RWPE2 (cell line): ENCODE measurements at regions not wholly inside any gene's neighbourhood (a gene's known extent, or its start where the extent isn't known, plus 50 kb on each side); places are given as distances from the start of the nearest gene placed in this dataset.

Experiments used
- ATAC-seq: fragments of 200-7000 bp; cut with Tn5 transposase; 3 replicates; pipeline ENCODE4 v1.9.1; 2021; ENCODE audit warnings: low read depth
- DNase-seq: peaks from one replicate; pipeline ENCODE4 v3.0.0-alpha.2; 2020; ENCODE audit warnings: low spot score
- H3K27ac ChIP-seq: fragments of 450-650 bp; 2 replicates; pipeline ENCODE4 v1.5.1; 2017; ENCODE audit warnings: mild to moderate bottlenecking; ENCODE audit not compliant: poor library complexity, severe bottlenecking
- H3K27me3 ChIP-seq: fragments of 250-450 bp; sonication (Bioruptor Pico); 2 replicates; pipeline ENCODE4 v1.5.1; 2021; ENCODE audit warnings: mild to moderate bottlenecking, moderate library complexity; ENCODE audit not compliant: insufficient read depth, poor library complexity, severe bottlenecking
- H3K36me3 ChIP-seq: fragments of 250-450 bp; sonication (Bioruptor Pico); 2 replicates; pipeline ENCODE4 v1.5.1; 2020; ENCODE audit warnings: low read depth, mild to moderate bottlenecking, moderate library complexity
- H3K4me1 ChIP-seq: fragments of 250-450 bp; sonication (Bioruptor Pico); 2 replicates; pipeline ENCODE4 v1.5.1; 2021; ENCODE audit warnings: mild to moderate bottlenecking, moderate library complexity; ENCODE audit not compliant: insufficient read depth, poor library complexity, severe bottlenecking
- H3K4me3 ChIP-seq: fragments of 250-450 bp; sonication (Bioruptor Pico); 2 replicates; pipeline ENCODE4 v1.5.1; 2021; ENCODE audit warnings: mild to moderate bottlenecking, moderate library complexity; ENCODE audit not compliant: severe bottlenecking
- H3K9me3 ChIP-seq: fragments of 250-450 bp; sonication (Bioruptor Pico); 2 replicates; pipeline ENCODE4 v1.5.1; 2021; ENCODE audit warnings: mild to moderate bottlenecking, moderate library complexity; ENCODE audit not compliant: severe bottlenecking
- CTCF ChIP-seq: fragments of 450-650 bp; IDR thresholded peaks from one replicate; pipeline ENCODE4 v1.5.1; 2017; ENCODE audit warnings: mild to moderate bottlenecking, moderate library complexity; ENCODE audit not compliant: poor library complexity, severe bottlenecking

GRCh38 chr5:16013334-16014065 lies 166.1 kb downstream of the MARCHF11 start:
- no peak overlapping the region for H3K4me3 ChIP-seq
- TF ChIP-seq CTCF, result no peak
- H3K27ac ChIP-seq, result no peak overlapping the region
- H3K27me3 ChIP-seq, result no peaks in the 10 kb centered on the region
- DNase-seq (no peak), ATAC-seq (no peak)
- H3K9me3 ChIP-seq, result no peaks in the 10 kb centered on the region
- H3K36me3 ChIP-seq, result no peaks in the 10 kb centered on the region
- no peaks in the 10 kb centered on the region for H3K4me1 ChIP-seq

GRCh38 chr5:16009256-16009655 lies 170.3 kb downstream of the MARCHF11 start:
- Histone ChIP-seq H3K4me1 (no peaks in the 10 kb centered on the region), H3K9me3 (no peaks in the 10 kb centered on the region), H3K36me3 (no peaks in the 10 kb centered on the region), H3K4me3 (no peak overlapping the region), H3K27ac (no peak overlapping the region), H3K27me3 (no peaks in the 10 kb centered on the region)
- DNase-seq (no peak), ATAC-seq (no peak)
- no peak for TF ChIP-seq CTCF

GRCh38 chr5:16007750-16008415 lies 171.7 kb downstream of the MARCHF11 start:
- no peak overlapping the region for H3K27ac ChIP-seq
- no peak for ATAC-seq
- no peaks in the 10 kb centered on the region for H3K9me3 ChIP-seq
- no peak for DNase-seq
- H3K4me1 ChIP-seq, result no peaks in the 10 kb centered on the region
- TF ChIP-seq CTCF, result no peak
- no peak overlapping the region for H3K4me3 ChIP-seq
- H3K36me3 ChIP-seq, result no peaks in the 10 kb centered on the region
- H3K27me3 ChIP-seq, result no peaks in the 10 kb centered on the region

DNA sequence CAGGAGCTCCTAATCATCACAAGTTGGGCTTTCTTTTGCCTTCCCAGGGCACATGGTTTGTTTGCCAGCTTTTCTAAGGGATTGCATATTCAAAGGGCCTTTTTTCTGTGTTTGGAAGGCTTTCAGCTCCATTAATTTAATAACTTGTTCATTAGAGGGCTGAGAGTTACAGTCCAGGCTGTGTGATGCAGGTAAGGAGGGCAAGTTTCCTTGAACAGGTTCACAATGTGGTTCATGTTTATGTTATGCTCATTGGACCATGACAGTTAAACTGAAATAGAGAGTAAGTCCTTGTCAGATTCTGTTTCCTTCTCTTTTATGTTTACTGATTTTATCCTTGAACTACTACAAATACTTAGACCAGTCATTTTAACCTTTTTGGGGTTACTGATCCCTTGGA lies 174.4 kb downstream of the MARCHF11 start:
- DNase-seq, result no peak
- no peak overlapping the region for H3K27ac ChIP-seq
- no peaks in the 10 kb centered on the region for H3K4me1 ChIP-seq
- no peak for TF ChIP-seq CTCF
- H3K27me3 ChIP-seq, result peaks cover 5% of the 10 kb centered on the region
- no peaks in the 10 kb centered on the region for H3K9me3 ChIP-seq
- H3K4me3 ChIP-seq, result no peak overlapping the region
- no peaks in the 10 kb centered on the region for H3K36me3 ChIP-seq
- no peak for ATAC-seq

DNA sequence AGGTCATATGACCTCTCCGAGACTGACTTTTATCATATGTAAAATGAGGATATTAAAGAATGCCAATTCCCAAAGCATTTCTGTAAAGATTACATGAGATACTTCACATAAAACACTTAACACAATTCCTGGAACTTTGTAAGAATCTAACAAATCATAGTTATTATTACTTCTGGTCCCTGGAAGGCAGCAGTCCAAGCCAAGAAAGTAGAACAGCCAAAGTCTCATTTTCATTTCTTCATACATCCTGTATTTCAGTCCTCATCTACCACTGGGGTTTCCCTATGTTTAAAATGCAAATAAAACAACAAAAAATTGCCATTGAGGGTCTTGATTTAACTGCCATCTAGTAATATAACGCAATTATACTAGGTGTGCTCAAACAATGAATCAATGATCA lies 179.5 kb downstream of the MARCHF11 start:
- no peaks in the 10 kb centered on the region for H3K36me3 ChIP-seq
- no peak overlapping the region for H3K27ac ChIP-seq
- no peak for ATAC-seq
- no peak overlapping the region for H3K4me3 ChIP-seq
- no peaks in the 10 kb centered on the region for H3K4me1 ChIP-seq
- H3K9me3 ChIP-seq, result no peaks in the 10 kb centered on the region
- TF ChIP-seq CTCF, result no peak
- DNase-seq, result no peak
- peaks cover 5% of the 10 kb centered on the region for H3K27me3 ChIP-seq
